ENCODE measurements at regions not wholly inside any gene's neighbourhood (a gene's known extent, or its start where the extent isn't known, plus 50 kb on each side); places are given as distances from the start of the nearest gene placed in this dataset.

DNA sequence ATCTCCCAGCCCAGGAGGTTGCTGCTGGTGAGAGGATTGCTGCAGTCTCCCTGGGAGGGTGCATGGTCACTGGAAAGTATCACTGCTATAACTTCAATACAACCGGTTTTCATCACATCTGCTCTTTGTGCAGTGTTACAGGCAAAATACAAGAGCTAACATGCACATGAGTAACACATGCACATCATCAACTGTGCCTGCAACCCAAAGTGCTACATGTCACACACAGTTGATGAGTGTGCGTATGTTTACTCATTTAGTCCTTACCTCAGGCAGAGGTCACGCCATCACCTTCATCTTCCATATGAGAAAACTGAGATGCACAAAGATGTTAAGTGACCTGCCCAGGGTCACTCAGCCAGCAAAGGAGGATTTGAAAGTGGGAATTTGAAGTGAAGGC is 277.7 kb downstream of the FAM72C start:
- H3K36me3 Mint-ChIP-seq (ENCODE audit: low read depth) = no peaks in the 10 kb centered on the region
- TF ChIP-seq, protein P1, sequence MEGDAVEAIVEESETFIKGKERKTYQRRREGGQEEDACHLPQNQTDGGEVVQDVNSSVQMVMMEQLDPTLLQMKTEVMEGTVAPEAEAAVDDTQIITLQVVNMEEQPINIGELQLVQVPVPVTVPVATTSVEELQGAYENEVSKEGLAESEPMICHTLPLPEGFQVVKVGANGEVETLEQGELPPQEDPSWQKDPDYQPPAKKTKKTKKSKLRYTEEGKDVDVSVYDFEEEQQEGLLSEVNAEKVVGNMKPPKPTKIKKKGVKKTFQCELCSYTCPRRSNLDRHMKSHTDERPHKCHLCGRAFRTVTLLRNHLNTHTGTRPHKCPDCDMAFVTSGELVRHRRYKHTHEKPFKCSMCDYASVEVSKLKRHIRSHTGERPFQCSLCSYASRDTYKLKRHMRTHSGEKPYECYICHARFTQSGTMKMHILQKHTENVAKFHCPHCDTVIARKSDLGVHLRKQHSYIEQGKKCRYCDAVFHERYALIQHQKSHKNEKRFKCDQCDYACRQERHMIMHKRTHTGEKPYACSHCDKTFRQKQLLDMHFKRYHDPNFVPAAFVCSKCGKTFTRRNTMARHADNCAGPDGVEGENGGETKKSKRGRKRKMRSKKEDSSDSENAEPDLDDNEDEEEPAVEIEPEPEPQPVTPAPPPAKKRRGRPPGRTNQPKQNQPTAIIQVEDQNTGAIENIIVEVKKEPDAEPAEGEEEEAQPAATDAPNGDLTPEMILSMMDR (IDR thresholded peaks at IDR 0.05) = no peak
- H3K4me1 Mint-ChIP-seq = peaks cover 8% of the 10 kb centered on the region
- peaks cover 71% of the 10 kb centered on the region for H3K27me3 Mint-ChIP-seq
- H3K27ac Mint-ChIP-seq = no peak overlapping the region
- intact Hi-C loops (cut with micrococcal nuclease) = no loop called here
- H3K9me3 Mint-ChIP-seq = peaks cover 2% of the 10 kb centered on the region
- POLR2A ChIA-PET = no interaction called here
- ATAC-seq (ENCODE audit: low read depth) (no peak), DNase-seq (no peak)
- CTCF ChIA-PET = no interaction called here
- no peak overlapping the region for H3K4me3 Mint-ChIP-seq

DNA sequence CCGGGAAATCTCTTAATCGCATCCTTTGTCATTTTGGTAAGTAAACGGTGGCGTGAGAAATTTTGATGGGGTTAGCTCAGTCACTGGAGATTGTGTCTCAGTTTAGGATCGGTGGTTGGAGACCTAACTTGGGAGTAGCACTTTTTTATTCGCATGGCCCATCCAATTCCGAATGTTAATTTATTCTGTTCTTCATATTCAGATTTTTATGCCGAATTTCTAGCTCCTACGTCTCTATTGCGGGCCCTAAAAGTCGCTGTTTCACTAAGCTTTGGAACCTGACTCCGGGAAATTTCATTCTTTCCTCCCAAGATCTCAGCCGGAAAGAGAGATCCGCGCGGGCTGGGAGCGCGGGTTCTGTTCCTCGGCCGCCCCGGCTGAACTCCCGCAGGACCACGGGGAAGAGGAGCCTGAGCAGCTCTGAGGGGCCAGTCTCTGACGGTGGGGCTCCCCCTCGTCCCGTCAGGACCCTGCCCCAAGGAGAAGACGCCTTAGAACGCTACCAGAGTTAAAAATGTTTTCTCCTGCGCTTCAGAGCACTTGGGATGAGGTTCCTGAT is 279.7 kb downstream of the FAM72C start:
- POLR2A ChIA-PET = no interaction called here

DNA sequence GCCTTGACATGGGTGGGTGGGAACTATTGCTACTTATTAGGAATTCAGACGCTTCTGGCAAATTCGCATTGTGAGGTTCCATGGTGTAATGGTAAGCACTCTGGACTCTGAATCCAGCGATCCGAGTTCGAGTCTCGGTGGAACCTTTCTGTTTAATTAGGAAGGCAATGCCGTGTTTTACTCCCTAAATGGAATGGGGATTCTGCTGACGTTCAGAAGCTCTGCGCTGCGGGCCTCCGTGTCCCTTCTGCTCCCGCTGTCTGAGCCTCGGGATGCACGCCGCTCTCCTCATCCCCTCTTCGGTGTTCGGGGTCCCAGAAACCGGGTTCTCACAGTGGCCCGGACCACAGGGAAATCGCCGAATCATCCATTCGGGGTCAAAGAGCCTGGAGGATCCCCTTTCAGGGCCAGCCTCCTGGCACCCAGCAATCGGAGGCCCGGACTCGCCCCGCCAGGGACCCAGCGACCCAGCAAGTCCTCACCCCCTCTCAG is 280.3 kb downstream of the FAM72C start:
- Mint-ChIP-seq H3K27ac (no peak overlapping the region), H3K36me3 (ENCODE audit: low read depth) (no peaks in the 10 kb centered on the region), H3K4me1 (no peaks in the 10 kb centered on the region), H3K4me3 (no peak overlapping the region), H3K9me3 (no peaks in the 10 kb centered on the region), H3K27me3 (peaks cover 53% of the 10 kb centered on the region)
- ATAC-seq (ENCODE audit: low read depth) = no peak
- CTCF ChIA-PET = no interaction called here
- TF ChIP-seq, protein P1 (IDR thresholded peaks at IDR 0.05) = no peak
- DNase-seq = no peak
- intact Hi-C loops (cut with micrococcal nuclease) = no loop called here
- POLR2A ChIA-PET = no interaction called here

More for the DNA sequence above, 279.7 kb downstream of the FAM72C start:
- TF ChIP-seq, protein P1 (IDR thresholded peaks at IDR 0.05) = no peak
- no peak overlapping the region for H3K27ac Mint-ChIP-seq
- H3K9me3 Mint-ChIP-seq = no peaks in the 10 kb centered on the region
- CTCF ChIA-PET = no interaction called here
- DNase-seq (no peak), ATAC-seq (ENCODE audit: low read depth) (no peak)
- H3K36me3 Mint-ChIP-seq (ENCODE audit: low read depth) = no peaks in the 10 kb centered on the region
- intact Hi-C loops (cut with micrococcal nuclease) = no loop called here
- no peaks in the 10 kb centered on the region for H3K4me1 Mint-ChIP-seq
- H3K4me3 Mint-ChIP-seq = no peak overlapping the region
- peaks cover 56% of the 10 kb centered on the region for H3K27me3 Mint-ChIP-seq

DNA sequence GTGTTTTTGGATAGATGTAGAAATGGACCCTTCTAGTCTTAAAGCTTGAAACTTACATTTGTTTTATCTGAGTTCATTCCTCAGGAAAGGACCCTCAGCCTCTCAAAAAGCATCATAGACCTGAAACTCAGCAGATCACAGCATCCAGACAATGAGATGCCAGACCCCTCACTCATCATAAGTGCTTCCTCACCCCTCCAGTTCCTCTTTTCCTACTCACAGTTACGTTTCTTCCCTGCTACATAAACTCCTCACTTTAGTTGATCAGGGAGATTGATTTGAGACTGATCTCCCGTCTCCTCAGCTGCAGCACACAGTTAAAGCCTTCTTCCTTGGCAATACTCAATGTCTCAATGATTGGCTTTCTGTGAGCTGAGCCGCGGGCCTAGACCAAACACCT is 282.0 kb downstream of the FAM72C start:
- H3K27ac Mint-ChIP-seq = no peak overlapping the region
- no peaks in the 10 kb centered on the region for H3K4me1 Mint-ChIP-seq
- no peak overlapping the region for H3K4me3 Mint-ChIP-seq
- ATAC-seq (ENCODE audit: low read depth) (no peak), DNase-seq (no peak)
- ChIA-PET POLR2A (no interaction called here), CTCF (no interaction called here)
- H3K36me3 Mint-ChIP-seq (ENCODE audit: low read depth) = no peaks in the 10 kb centered on the region
- peaks cover 51% of the 10 kb centered on the region for H3K27me3 Mint-ChIP-seq
- TF ChIP-seq, protein P1 (IDR thresholded peaks at IDR 0.05) = no peak
- no peaks in the 10 kb centered on the region for H3K9me3 Mint-ChIP-seq
- intact Hi-C loops (cut with micrococcal nuclease) = no loop called here

DNA sequence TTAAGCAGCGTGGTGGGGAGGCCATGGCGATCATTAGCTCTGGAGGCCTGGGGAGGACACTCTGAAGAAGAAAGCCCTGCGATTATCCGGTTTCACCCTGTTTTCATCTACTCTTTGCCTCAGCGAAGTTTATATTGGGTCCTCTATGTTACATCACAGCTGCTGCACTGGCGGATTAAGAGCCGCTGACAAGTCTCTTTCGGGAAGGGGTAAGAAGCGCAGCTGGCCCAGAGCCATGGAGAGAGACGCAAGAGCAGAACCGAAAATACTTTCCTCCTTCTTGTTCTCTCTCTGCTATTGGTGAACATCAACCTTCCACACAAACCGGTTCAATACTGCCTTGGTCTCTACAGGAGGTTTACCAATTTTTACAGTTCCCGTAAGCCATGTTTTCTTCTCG is 291.5 kb downstream of the FAM72C start:
- Mint-ChIP-seq H3K4me1 (no peaks in the 10 kb centered on the region), H3K9me3 (no peaks in the 10 kb centered on the region), H3K27ac (no peak overlapping the region), H3K4me3 (no peak overlapping the region), H3K27me3 (peaks cover 7% of the 10 kb centered on the region), H3K36me3 (ENCODE audit: low read depth) (no peaks in the 10 kb centered on the region)
- TF ChIP-seq, protein P1 (IDR thresholded peaks at IDR 0.05) = no peak
- intact Hi-C loops (cut with micrococcal nuclease) = no loop called here
- ChIA-PET POLR2A (no interaction called here), CTCF (no interaction called here)
- ATAC-seq (ENCODE audit: low read depth) = no peak
- DNase-seq = no peak
